ENCODE measurements at regions not wholly inside any gene's neighbourhood (a gene's known extent, or its start where the extent isn't known, plus 50 kb on each side); places are given as distances from the start of the nearest gene placed in this dataset.

DNA sequence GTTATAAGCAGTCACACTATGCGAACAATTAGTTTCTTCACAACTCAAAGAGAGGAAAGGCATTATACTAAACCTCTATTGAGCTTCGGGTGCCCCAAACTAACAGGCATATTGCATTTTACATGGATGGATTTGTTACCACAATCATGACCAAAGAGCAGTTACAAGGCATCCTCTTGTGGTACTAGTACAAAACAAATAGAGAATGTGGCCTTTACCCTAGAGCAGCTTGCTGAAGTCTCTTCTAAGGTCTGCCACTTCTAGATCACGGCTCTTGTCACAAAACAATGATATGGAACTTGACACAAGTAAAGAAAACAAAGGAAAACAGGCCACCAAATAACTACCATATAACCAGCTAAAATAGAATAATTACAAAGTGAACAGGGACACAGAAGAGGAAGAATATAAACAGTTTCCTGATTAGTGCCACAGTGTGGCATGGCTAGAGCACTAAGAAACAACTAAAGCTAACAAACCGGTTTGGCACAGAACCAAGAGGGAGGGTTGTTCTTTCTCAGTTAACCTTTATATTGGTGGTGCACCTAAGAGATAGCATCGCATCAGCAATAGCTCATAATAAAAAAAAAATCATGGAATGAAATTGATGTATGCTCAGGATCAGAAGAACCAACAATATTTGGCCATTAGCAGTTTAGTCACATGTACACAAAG, 209.7 kb upstream of the ATP2B1 start:
- TF ChIP-seq CTCF (IDR thresholded peaks at IDR 0.05; ENCODE audit: insufficient read depth, low read depth, low read length, missing control alignments) = no peak
- H3K4me3 ChIP-seq (ENCODE audit: low read depth, low read length) = no peak overlapping the region
- DNase-seq (ENCODE audit: low read depth) = no peak

DNA sequence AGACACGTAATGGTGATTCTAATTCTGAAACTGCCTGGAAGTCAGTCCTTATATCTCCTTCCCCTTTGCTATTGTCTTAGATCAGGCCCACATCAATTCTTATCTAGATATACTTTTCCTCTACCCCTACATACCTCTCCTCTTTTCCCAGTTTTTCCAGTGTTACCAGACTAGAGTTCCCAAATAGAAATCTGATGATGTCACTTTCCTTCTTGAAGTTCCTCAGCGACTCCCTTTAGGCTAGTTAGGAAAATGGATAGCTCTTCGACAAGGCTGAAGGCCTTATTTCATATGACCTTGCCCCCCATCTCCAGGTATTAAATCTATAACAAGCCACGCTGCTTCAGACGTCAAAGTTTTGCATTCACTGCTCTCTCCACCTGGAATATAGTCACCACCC, 201.1 kb upstream of the ATP2B1 start:
- TF ChIP-seq CTCF (IDR thresholded peaks at IDR 0.05; ENCODE audit: insufficient read depth, low read depth, low read length, missing control alignments) = no peak

GRCh38 chr12:89907659-89908058, 199.0 kb upstream of the ATP2B1 start:
- H3K4me3 ChIP-seq (ENCODE audit: low read depth, low read length) = no peak overlapping the region

More for the DNA sequence above, 201.1 kb upstream of the ATP2B1 start:
- no peak overlapping the region for H3K4me3 ChIP-seq (ENCODE audit: low read depth, low read length)
- no peak for DNase-seq (ENCODE audit: low read depth)

GRCh38 chr12:89906824-89907223, 198.2 kb upstream of the ATP2B1 start:
- DNase-seq (ENCODE audit: low read depth) = no peak
- H3K4me3 ChIP-seq (ENCODE audit: low read depth, low read length) = no peak overlapping the region
- no peak for TF ChIP-seq CTCF (IDR thresholded peaks at IDR 0.05; ENCODE audit: insufficient read depth, low read depth, low read length, missing control alignments)

More at GRCh38 chr12:89907659-89908058, 199.0 kb upstream of the ATP2B1 start:
- TF ChIP-seq CTCF (IDR thresholded peaks at IDR 0.05; ENCODE audit: insufficient read depth, low read depth, low read length, missing control alignments) = no peak
- no peak for DNase-seq (ENCODE audit: low read depth)

GRCh38 chr12:89906178-89906577, 197.5 kb upstream of the ATP2B1 start:
- DNase-seq (ENCODE audit: low read depth) = no peak
- no peak for TF ChIP-seq CTCF (IDR thresholded peaks at IDR 0.05; ENCODE audit: insufficient read depth, low read depth, low read length, missing control alignments)
- no peak overlapping the region for H3K4me3 ChIP-seq (ENCODE audit: low read depth, low read length)

DNA sequence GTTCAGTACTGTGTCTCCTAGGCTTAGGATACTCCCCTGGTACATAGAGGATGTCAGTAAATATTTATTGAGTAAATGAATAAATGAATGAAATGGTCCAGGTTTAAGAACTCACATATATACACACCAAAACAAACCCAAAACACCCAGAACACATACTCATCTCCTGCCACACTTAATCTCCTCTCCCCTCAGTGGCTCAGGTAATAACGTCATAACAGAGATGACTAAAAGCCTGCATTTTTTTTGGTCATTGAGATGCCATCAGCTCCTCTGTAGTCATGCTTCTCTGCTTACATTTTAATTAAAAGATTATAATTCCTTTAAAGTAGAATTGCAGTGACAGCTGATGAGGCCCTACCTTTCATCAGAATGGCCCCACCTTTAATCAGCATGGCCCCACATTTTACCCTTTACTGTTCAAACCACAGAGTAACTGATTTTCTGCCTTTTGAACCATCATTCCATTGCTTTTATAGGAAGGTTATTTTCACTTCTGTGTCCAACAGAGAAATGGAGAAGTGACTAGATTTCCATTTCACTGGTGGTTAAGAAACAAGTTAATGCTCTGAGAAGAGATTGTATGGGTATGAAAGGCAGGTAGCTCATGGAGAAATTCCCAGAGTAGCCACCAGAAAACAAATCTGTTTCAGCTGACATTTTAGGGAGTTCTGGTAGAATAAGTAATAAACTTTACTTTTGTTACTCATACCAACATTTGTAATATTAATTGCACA, 193.4 kb upstream of the ATP2B1 start:
- no peak for TF ChIP-seq CTCF (IDR thresholded peaks at IDR 0.05; ENCODE audit: insufficient read depth, low read depth, low read length, missing control alignments)
- H3K4me3 ChIP-seq (ENCODE audit: low read depth, low read length) = no peak overlapping the region
- DNase-seq (ENCODE audit: low read depth) = no peak
